ENCODE measurements at regions not wholly inside any gene's neighbourhood (a gene's known extent, or its start where the extent isn't known, plus 50 kb on each side); places are given as distances from the start of the nearest gene placed in this dataset.

DNA sequence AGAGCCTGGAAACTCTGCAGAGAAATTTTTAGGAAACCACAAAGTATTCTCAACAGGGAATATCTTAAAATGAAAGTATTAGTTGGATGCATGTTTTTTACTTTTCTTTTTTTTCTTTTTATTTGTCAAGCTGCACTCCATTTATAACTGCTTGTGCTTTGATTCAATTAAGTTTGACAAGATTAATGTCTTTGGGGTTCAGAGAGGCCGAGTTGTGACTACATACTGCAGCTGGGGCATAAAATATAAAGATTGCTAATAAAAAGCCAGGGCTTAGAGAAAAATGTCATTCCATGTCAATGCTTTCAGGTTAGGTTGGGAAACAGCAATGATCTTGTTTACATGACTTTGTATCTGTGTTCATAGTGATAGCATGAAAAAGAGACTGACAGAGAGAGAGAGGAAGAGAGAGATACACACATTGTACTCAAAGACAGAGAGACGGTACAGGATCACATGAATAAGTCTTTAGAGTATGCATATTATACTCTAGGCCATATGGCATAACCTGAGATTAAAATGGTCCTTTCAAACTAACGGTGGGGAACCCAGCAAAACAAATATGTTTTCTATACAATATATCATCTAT, 1022.3 kb upstream of the CNTNAP5 start (continued):
- TF ChIP-seq, protein P1, sequence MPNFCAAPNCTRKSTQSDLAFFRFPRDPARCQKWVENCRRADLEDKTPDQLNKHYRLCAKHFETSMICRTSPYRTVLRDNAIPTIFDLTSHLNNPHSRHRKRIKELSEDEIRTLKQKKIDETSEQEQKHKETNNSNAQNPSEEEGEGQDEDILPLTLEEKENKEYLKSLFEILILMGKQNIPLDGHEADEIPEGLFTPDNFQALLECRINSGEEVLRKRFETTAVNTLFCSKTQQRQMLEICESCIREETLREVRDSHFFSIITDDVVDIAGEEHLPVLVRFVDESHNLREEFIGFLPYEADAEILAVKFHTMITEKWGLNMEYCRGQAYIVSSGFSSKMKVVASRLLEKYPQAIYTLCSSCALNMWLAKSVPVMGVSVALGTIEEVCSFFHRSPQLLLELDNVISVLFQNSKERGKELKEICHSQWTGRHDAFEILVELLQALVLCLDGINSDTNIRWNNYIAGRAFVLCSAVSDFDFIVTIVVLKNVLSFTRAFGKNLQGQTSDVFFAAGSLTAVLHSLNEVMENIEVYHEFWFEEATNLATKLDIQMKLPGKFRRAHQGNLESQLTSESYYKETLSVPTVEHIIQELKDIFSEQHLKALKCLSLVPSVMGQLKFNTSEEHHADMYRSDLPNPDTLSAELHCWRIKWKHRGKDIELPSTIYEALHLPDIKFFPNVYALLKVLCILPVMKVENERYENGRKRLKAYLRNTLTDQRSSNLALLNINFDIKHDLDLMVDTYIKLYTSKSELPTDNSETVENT (CRISPR knock-in tag; IDR thresholded peaks at IDR 0.05): no peak
- no peak for TF ChIP-seq GTF2E2 (tag; IDR thresholded peaks at IDR 0.05)
- TF ChIP-seq, protein P2, sequence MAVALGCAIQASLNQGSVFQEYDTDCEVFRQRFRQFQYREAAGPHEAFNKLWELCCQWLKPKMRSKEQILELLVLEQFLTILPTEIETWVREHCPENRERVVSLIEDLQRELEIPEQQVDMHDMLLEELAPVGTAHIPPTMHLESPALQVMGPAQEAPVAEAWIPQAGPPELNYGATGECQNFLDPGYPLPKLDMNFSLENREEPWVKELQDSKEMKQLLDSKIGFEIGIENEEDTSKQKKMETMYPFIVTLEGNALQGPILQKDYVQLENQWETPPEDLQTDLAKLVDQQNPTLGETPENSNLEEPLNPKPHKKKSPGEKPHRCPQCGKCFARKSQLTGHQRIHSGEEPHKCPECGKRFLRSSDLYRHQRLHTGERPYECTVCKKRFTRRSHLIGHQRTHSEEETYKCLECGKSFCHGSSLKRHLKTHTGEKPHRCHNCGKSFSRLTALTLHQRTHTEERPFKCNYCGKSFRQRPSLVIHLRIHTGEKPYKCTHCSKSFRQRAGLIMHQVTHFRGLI (CRISPR knock-in tag; IDR thresholded peaks at IDR 0.05): no peak
- TF ChIP-seq, protein P3, sequence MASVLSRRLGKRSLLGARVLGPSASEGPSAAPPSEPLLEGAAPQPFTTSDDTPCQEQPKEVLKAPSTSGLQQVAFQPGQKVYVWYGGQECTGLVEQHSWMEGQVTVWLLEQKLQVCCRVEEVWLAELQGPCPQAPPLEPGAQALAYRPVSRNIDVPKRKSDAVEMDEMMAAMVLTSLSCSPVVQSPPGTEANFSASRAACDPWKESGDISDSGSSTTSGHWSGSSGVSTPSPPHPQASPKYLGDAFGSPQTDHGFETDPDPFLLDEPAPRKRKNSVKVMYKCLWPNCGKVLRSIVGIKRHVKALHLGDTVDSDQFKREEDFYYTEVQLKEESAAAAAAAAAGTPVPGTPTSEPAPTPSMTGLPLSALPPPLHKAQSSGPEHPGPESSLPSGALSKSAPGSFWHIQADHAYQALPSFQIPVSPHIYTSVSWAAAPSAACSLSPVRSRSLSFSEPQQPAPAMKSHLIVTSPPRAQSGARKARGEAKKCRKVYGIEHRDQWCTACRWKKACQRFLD (CRISPR knock-in tag; IDR thresholded peaks at IDR 0.05): no peak
- no peak for TF ChIP-seq ZNF274 (IDR thresholded peaks at IDR 0.05; ENCODE audit: borderline replicate concordance, low read depth, low read length)
